CD14-positive monocyte (primary cell): ENCODE measurements at regions not wholly inside any gene's neighbourhood (a gene's known extent, or its start where the extent isn't known, plus 50 kb on each side); places are given as distances from the start of the nearest gene placed in this dataset.

ENCODE experiments used
- DNase-seq, 3 donors: peaks; one replicate each; pipeline ENCODE4 v3.0.0-alpha.2; 2011 to 2022
- H2AFZ ChIP-seq: 2 replicates; pipeline ENCODE4 v1.6.0; 2012; ENCODE audit warnings: mild to moderate bottlenecking, low read depth, low read length, inconsistent platforms; ENCODE audit not compliant: insufficient read depth, poor library complexity, severe bottlenecking
- H3K27ac ChIP-seq, 2 donors: 1 replicate in 1 of 2; 2 replicates in 1 of 2; pipeline ENCODE4 v1.5.1; 2012 to 2013; ENCODE audit warnings: low read length in 2 of 2, control low read depth in 1 of 2, inconsistent platforms in 1 of 2, low read depth in 1 of 2, mild to moderate bottlenecking in 1 of 2
- H3K27me3 ChIP-seq, 2 donors: one replicate each; pipeline versions ENCODE4 v1.6.0 to v1.6.1; 2011 to 2013; ENCODE audit warnings: low read length in 2 of 2; ENCODE audit not compliant: control insufficient read depth in 2 of 2, insufficient read depth in 2 of 2
- H3K36me3 ChIP-seq, 2 donors: replicated peaks in 1 of 2; 1 replicate in 1 of 2; 2 replicates in 1 of 2; pipeline versions ENCODE4 v1.5.1 to v1.6.1; 2012 to 2013; ENCODE audit warnings: low read length in 2 of 2, control low read depth in 1 of 2, inconsistent platforms in 1 of 2, mild to moderate bottlenecking in 1 of 2; ENCODE audit not compliant: insufficient read depth in 2 of 2, control insufficient read depth in 1 of 2
- H3K4me1 ChIP-seq, 2 donors: 1 replicate in 1 of 2; 2 replicates in 1 of 2; pipeline versions ENCODE4 v1.5.1 to v1.6.1; 2012 to 2013; ENCODE audit warnings: low read length in 2 of 2, control low read depth in 1 of 2, inconsistent platforms in 1 of 2, mild to moderate bottlenecking in 1 of 2, moderate library complexity in 1 of 2; ENCODE audit not compliant: insufficient read depth in 2 of 2, control insufficient read depth in 1 of 2
- H3K4me2 ChIP-seq: replicated peaks from 2 replicates; pipeline ENCODE3; 2012; ENCODE audit warnings: low read length, moderate library complexity, mild to moderate bottlenecking; ENCODE audit not compliant: poor library complexity, severe bottlenecking; ENCODE audit errors: extremely low read depth
- H3K4me3 ChIP-seq, 3 experiments: fragments of 200-600 bp in 1 of 3; sonication (generic) in 1 of 3; replicated peaks in 1 of 3; 1 replicate in 2 of 3; 2 replicates in 1 of 3; pipeline ENCODE4 v1.5.1; 2011 to 2013; ENCODE audit warnings: low read length in 3 of 3, mild to moderate bottlenecking in 3 of 3, control low read depth in 2 of 3, low read depth in 2 of 3, inconsistent platforms in 1 of 3, moderate library complexity in 1 of 3
- H3K79me2 ChIP-seq: 2 replicates; pipeline ENCODE4 v1.6.0; 2012; ENCODE audit warnings: mild to moderate bottlenecking, control low read depth, inconsistent platforms, low read length, moderate library complexity; ENCODE audit not compliant: insufficient read depth
- H3K9ac ChIP-seq: 2 replicates; pipeline ENCODE4 v1.6.0; 2017; ENCODE audit warnings: low read length, mild to moderate bottlenecking; ENCODE audit not compliant: insufficient read depth, poor library complexity, severe bottlenecking
- H3K9me3 ChIP-seq, 2 donors: replicated peaks in 1 of 2; 1 replicate in 1 of 2; 2 replicates in 1 of 2; pipeline versions ENCODE4 v1.5.1 to v1.6.1; 2012 to 2013; ENCODE audit warnings: low read length in 2 of 2, control low read depth in 1 of 2; ENCODE audit not compliant: control insufficient read depth in 1 of 2, insufficient read depth in 1 of 2
- H4K20me1 ChIP-seq: 2 replicates; pipeline ENCODE4 v1.6.0; 2012; ENCODE audit warnings: mild to moderate bottlenecking, low read length, control low read depth, moderate library complexity; ENCODE audit not compliant: insufficient read depth
- H3K27ac Mint-ChIP-seq, 7 donors: one replicate each; pipeline ENCODE4 v1.8.0; 2020; ENCODE audit warnings: mild to moderate bottlenecking in 7 of 7, mixed read lengths in 7 of 7, moderate library complexity in 6 of 7, inconsistent platforms in 2 of 7
- H3K27me3 Mint-ChIP-seq, 3 donors: one replicate each; pipeline ENCODE4 v1.8.0; 2021 to 2022; ENCODE audit warnings: low read depth in 3 of 3, mild to moderate bottlenecking in 3 of 3, mixed read lengths in 3 of 3, moderate library complexity in 3 of 3, inconsistent platforms in 1 of 3
- H3K36me3 Mint-ChIP-seq, 2 donors: one replicate each; pipeline ENCODE4 v1.8.0; 2020; ENCODE audit warnings: mixed read lengths in 2 of 2, inconsistent platforms in 1 of 2, mild to moderate bottlenecking in 1 of 2
- H3K4me1 Mint-ChIP-seq: one replicate; pipeline ENCODE4 v1.8.0; 2020; ENCODE audit warnings: mild to moderate bottlenecking, mixed read lengths
- H3K4me3 Mint-ChIP-seq, 2 donors: one replicate each; pipeline ENCODE4 v1.8.0; 2020; ENCODE audit warnings: mild to moderate bottlenecking in 2 of 2, mixed read lengths in 2 of 2, moderate library complexity in 1 of 2
- H3K9me3 Mint-ChIP-seq, 7 donors: one replicate each; pipeline ENCODE4 v1.8.0; 2020 to 2022; ENCODE audit warnings: mixed read lengths in 7 of 7, mild to moderate bottlenecking in 6 of 7, moderate library complexity in 6 of 7, inconsistent platforms in 2 of 7
- WGBS: methylation state at CpG from one replicate; pipeline ENCODE4 v1.1.5; 2013; ENCODE audit warnings: missing lambda C conversion rate; ENCODE audit not compliant: insufficient coverage; 5-methylcytosine and 5-hydroxymethylcytosine counted together
- intact Hi-C, 2 donors: fragments of 100-400 bp; cut with micrococcal nuclease; formaldehyde crosslinking; loops; one replicate each; pipeline versions ENCODE4 v1.15.0 to v1.15.1; 2023
- TF ChIP-seq, protein P1 (sequence below): fragments of 200-600 bp; IDR thresholded peaks from one replicate; pipeline ENCODE4 v1.8.0; 2022; ENCODE audit warnings: antibody characterized with exemption, mild to moderate bottlenecking

DNA sequence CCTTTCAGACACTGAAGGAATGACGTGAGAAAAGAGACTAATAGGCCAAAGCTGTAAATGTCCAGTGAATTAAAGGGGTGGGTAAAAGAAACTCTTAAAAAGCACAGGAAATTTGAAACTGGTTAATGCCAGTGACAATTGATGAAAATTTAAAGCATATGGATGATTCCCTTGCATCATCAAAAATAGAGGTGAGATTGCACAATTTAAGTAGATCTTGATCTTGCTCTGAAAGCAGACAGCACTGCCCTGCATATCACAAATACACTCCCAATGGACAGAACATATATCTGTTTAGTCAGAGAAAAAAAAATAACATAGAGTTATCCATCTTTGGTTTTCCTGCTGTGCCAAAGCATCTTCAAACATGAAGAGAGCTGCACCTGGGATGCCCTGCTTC lies 86.7 kb upstream of the UBE2E3 start:
- Mint-ChIP-seq H3K9me3 (no peaks in the 10 kb centered on the region), H3K4me1 (no peaks in the 10 kb centered on the region), H3K4me3 (no peak overlapping the region), H3K36me3 (no peaks in the 10 kb centered on the region), H3K27me3 (no peaks in the 10 kb centered on the region), H3K27ac (no peak overlapping the region)
- TF ChIP-seq, protein P1, sequence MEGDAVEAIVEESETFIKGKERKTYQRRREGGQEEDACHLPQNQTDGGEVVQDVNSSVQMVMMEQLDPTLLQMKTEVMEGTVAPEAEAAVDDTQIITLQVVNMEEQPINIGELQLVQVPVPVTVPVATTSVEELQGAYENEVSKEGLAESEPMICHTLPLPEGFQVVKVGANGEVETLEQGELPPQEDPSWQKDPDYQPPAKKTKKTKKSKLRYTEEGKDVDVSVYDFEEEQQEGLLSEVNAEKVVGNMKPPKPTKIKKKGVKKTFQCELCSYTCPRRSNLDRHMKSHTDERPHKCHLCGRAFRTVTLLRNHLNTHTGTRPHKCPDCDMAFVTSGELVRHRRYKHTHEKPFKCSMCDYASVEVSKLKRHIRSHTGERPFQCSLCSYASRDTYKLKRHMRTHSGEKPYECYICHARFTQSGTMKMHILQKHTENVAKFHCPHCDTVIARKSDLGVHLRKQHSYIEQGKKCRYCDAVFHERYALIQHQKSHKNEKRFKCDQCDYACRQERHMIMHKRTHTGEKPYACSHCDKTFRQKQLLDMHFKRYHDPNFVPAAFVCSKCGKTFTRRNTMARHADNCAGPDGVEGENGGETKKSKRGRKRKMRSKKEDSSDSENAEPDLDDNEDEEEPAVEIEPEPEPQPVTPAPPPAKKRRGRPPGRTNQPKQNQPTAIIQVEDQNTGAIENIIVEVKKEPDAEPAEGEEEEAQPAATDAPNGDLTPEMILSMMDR, result no peak
- H2AFZ ChIP-seq, result no peak overlapping the region
- no peaks in the 10 kb centered on the region for H4K20me1 ChIP-seq
- H3K4me3 ChIP-seq, result no peak overlapping the region
- no peaks in the 10 kb centered on the region for H3K27me3 ChIP-seq
- H3K4me2 ChIP-seq, result no peak overlapping the region
- H3K9me3 ChIP-seq, result no peaks in the 10 kb centered on the region
- WGBS, result 83% methylated on average over 1 of the region's 1 CpG
- H3K9ac ChIP-seq, result no peak overlapping the region
- H3K36me3 ChIP-seq, result no peaks in the 10 kb centered on the region
- H3K79me2 ChIP-seq, result no peaks in the 10 kb centered on the region
- no peaks in the 10 kb centered on the region for H3K4me1 ChIP-seq
- intact Hi-C loops, result no loop called here
- no peak for DNase-seq
- no peak overlapping the region for H3K27ac ChIP-seq

DNA sequence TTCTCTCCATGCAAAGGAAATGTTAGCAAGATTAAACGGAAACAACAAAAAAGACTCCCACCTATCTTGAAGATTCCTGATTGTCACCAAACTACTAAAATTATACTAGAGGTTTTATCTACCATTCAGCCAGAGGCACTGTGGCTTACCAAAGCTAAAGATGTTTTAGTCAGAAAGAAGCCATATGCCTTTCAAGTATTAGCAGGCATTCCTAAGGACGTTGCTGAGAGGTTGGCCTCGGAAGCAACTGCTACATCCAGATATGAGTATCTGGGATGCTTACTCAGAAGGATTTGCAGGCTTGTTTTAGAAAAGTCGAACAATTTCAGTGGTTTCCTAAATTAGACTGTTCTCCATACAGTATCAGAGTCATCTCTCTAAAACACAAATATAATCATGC lies 88.3 kb upstream of the UBE2E3 start:
- TF ChIP-seq, protein P1, result no peak
- Histone ChIP-seq H3K27me3 (no peaks in the 10 kb centered on the region), H3K4me1 (no peaks in the 10 kb centered on the region), H4K20me1 (no peaks in the 10 kb centered on the region), H2AFZ (no peak overlapping the region), H3K27ac (no peak overlapping the region), H3K9ac (no peak overlapping the region), H3K36me3 (no peaks in the 10 kb centered on the region), H3K4me3 (no peak overlapping the region), H3K79me2 (no peaks in the 10 kb centered on the region), H3K9me3 (no peaks in the 10 kb centered on the region), H3K4me2 (no peak overlapping the region)
- DNase-seq, result no peak
- Mint-ChIP-seq H3K27ac (no peak overlapping the region), H3K27me3 (no peaks in the 10 kb centered on the region), H3K4me3 (no peak overlapping the region), H3K36me3 (no peaks in the 10 kb centered on the region), H3K4me1 (no peaks in the 10 kb centered on the region), H3K9me3 (no peaks in the 10 kb centered on the region)
- WGBS, result 81% methylated on average over 3 of the region's 4 CpGs
- intact Hi-C loops, result no loop called here
